GM12872 (cell line): ENCODE measurements at regions not wholly inside any gene's neighbourhood (a gene's known extent, or its start where the extent isn't known, plus 50 kb on each side); places are given as distances from the start of the nearest gene placed in this dataset.

Experiments used
- CTCF ChIP-seq: IDR thresholded peaks from 3 replicates; pipeline ENCODE4 v1.5.1; 2011; ENCODE audit warnings: low read depth, mild to moderate bottlenecking, low read length, moderate library complexity; ENCODE audit not compliant: insufficient read depth

- no peak for TF ChIP-seq CTCF
Observed at GRCh38 chr4:178192611-178193010, 750.4 kb upstream of the AGA start.

- no peak for TF ChIP-seq CTCF
Observed at GRCh38 chr4:178196751-178197374, 754.6 kb upstream of the AGA start.

GRCh38 chr4:178198691-178199090 lies 756.5 kb upstream of the AGA start:
- TF ChIP-seq CTCF, result no peak

- TF ChIP-seq CTCF, result no peak
Observed at GRCh38 chr4:178202422-178202821, 760.2 kb upstream of the AGA start.

- TF ChIP-seq CTCF, result no peak
Observed at GRCh38 chr4:178205826-178206225, 763.6 kb upstream of the AGA start.

- TF ChIP-seq CTCF, result no peak
Observed at GRCh38 chr4:178215309-178215708, 773.1 kb upstream of the AGA start.

GRCh38 chr4:178215763-178216162 lies 773.5 kb upstream of the AGA start:
- no peak for TF ChIP-seq CTCF
